ENCODE measurements at regions not wholly inside any gene's neighbourhood (a gene's known extent, or its start where the extent isn't known, plus 50 kb on each side); places are given as distances from the start of the nearest gene placed in this dataset.

DNA sequence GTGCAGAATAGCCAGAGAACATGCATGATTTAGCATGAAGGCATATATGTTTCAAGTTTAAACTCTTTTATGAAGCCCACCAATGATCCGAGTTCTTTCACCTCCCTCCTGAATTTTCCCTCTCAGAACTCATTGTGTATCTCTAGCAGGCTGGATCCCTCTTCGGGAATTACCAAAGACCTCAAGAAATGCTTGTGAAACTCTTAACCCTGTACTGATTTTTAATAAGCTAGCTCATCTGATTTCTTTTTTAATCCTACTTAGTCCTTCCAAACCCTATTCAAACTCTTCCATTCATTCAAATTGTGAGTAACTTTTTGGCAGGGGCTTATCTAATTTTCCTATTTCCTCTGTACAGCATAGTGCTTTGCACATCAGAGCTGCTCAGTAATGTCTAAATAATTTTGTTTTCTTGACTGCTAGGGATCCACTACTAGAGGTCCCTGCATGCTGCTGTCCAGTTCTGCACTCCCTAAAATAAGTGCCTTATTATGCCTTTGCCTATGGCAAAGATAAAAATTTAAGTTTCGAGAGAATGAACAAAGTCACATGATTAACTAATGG is 723.8 kb downstream of the CDH11 start:
- no peak overlapping the region for H3K27ac Mint-ChIP-seq
- no peaks in the 10 kb centered on the region for H3K4me1 Mint-ChIP-seq
- H3K36me3 ChIP-seq (ENCODE audit: insufficient read depth, low read length), result no peaks in the 10 kb centered on the region
- peaks cover 3 to 50% (median 7%) of the 10 kb centered on the region in 5 donors for H3K9me3 Mint-ChIP-seq
- no peaks in the 10 kb centered on the region for H3K27me3 ChIP-seq (ENCODE audit: insufficient read depth, low read length, poor library complexity, severe bottlenecking)
- no peak overlapping the region for H3K27ac ChIP-seq (ENCODE audit: low read depth, low read length)
- no peaks in the 10 kb centered on the region for H3K36me3 Mint-ChIP-seq
- POLR2A ChIA-PET, result no interaction called here
- H3K4me3 ChIP-seq (ENCODE audit: low read length), result no peak overlapping the region
- CTCF ChIA-PET, result no interaction called here
- H3K4me3 Mint-ChIP-seq, result no peak overlapping the region
- H3K27me3 Mint-ChIP-seq, result no peaks in the 10 kb centered on the region
- no peak for DNase-seq
- H3K4me1 ChIP-seq (ENCODE audit: insufficient read depth, low read length), result no peaks in the 10 kb centered on the region
- peaks cover 4% of the 10 kb centered on the region for H3K9me3 ChIP-seq (ENCODE audit: low read length)

DNA sequence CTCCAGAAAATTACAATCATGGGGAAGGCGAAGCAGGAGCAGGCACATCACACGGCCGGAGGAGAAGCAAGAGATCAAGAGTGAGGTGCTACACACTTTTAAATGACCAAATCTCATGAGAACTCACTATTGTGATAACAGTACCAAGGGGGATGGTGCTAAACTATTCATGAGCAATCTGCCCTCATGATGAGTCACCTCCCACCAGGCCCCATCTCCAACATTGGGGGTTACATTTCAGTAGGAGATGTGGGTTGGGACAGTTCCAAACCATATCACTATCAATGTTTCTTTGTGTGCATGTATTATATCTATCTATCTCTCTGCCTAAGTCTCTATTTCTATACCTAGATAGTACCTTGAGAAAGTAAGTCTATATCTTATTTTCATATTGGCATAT is 724.8 kb downstream of the CDH11 start:
- Mint-ChIP-seq H3K4me3 (no peak overlapping the region), H3K36me3 (no peaks in the 10 kb centered on the region), H3K27me3 (no peaks in the 10 kb centered on the region), H3K4me1 (no peaks in the 10 kb centered on the region), H3K27ac (no peak overlapping the region), H3K9me3 (peaks cover 3 to 50% (median 7%) of the 10 kb centered on the region in 5 donors)
- no peaks in the 10 kb centered on the region for H3K4me1 ChIP-seq (ENCODE audit: insufficient read depth, low read length)
- no peaks in the 10 kb centered on the region for H3K9me3 ChIP-seq (ENCODE audit: low read length)
- POLR2A ChIA-PET, result no interaction called here
- H3K36me3 ChIP-seq (ENCODE audit: insufficient read depth, low read length), result no peaks in the 10 kb centered on the region
- no peak for DNase-seq
- no peaks in the 10 kb centered on the region for H3K27me3 ChIP-seq (ENCODE audit: insufficient read depth, low read length, poor library complexity, severe bottlenecking)
- CTCF ChIA-PET, result no interaction called here
- H3K4me3 ChIP-seq (ENCODE audit: low read length), result no peak overlapping the region
- H3K27ac ChIP-seq (ENCODE audit: low read depth, low read length), result no peak overlapping the region

- no peak overlapping the region for H3K4me3 ChIP-seq (ENCODE audit: low read length)
- CTCF ChIA-PET, result no interaction called here
- POLR2A ChIA-PET, result no interaction called here
- peaks cover 0 to 2% (median 0%) of the 10 kb centered on the region in 3 donors for H3K4me1 Mint-ChIP-seq
- H3K27ac ChIP-seq (ENCODE audit: low read depth, low read length), result no peak overlapping the region
- H3K36me3 ChIP-seq (ENCODE audit: insufficient read depth, low read length), result no peaks in the 10 kb centered on the region
- H3K4me3 Mint-ChIP-seq, result no peak overlapping the region
- no peaks in the 10 kb centered on the region for H3K9me3 ChIP-seq (ENCODE audit: low read length)
- H3K4me1 ChIP-seq (ENCODE audit: insufficient read depth, low read length), result no peaks in the 10 kb centered on the region
- DNase-seq, result no peak
- no peak overlapping the region for H3K27ac Mint-ChIP-seq
- no peaks in the 10 kb centered on the region for H3K27me3 ChIP-seq (ENCODE audit: insufficient read depth, low read length, poor library complexity, severe bottlenecking)
- H3K27me3 Mint-ChIP-seq, result no peaks in the 10 kb centered on the region
- no peaks in the 10 kb centered on the region for H3K36me3 Mint-ChIP-seq
- peaks cover 0 to 47% (median 13%) of the 10 kb centered on the region in 5 donors for H3K9me3 Mint-ChIP-seq
These were observed 727.8 kb downstream of the CDH11 start for GRCh38 chr16:64394061-64394460.

DNA sequence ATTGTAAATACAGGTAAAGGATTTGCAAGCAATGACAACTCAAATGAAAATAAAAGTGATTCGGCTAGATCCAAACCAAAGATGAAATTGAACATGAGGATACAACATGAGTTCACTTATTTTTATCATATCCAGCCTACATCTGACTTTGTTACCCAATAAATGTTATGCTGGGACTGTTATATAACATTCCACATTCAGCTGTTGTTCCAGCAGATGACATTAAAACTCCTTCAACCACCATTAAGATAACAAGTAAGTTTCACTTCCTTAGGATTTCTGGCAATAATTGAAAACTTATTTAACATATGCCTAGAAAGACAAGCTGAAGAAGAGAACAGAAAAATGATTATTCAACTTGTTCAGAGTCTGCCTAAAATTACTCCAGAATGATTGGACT is 729.4 kb downstream of the CDH11 start:
- Mint-ChIP-seq H3K27me3 (no peaks in the 10 kb centered on the region), H3K27ac (no peak overlapping the region), H3K9me3 (peaks cover 4 to 35% (median 17%) of the 10 kb centered on the region in 5 donors), H3K4me3 (no peak overlapping the region), H3K4me1 (peaks cover 0 to 2% (median 0%) of the 10 kb centered on the region in 3 donors), H3K36me3 (no peaks in the 10 kb centered on the region)
- CTCF ChIA-PET, result no interaction called here
- DNase-seq, result no peak
- Histone ChIP-seq H3K27me3 (ENCODE audit: insufficient read depth, low read length, poor library complexity, severe bottlenecking) (no peaks in the 10 kb centered on the region), H3K4me1 (ENCODE audit: insufficient read depth, low read length) (no peaks in the 10 kb centered on the region), H3K27ac (ENCODE audit: low read depth, low read length) (no peak overlapping the region), H3K36me3 (ENCODE audit: insufficient read depth, low read length) (no peaks in the 10 kb centered on the region), H3K4me3 (ENCODE audit: low read length) (no peak overlapping the region), H3K9me3 (ENCODE audit: low read length) (no peaks in the 10 kb centered on the region)
- POLR2A ChIA-PET, result no interaction called here

DNA sequence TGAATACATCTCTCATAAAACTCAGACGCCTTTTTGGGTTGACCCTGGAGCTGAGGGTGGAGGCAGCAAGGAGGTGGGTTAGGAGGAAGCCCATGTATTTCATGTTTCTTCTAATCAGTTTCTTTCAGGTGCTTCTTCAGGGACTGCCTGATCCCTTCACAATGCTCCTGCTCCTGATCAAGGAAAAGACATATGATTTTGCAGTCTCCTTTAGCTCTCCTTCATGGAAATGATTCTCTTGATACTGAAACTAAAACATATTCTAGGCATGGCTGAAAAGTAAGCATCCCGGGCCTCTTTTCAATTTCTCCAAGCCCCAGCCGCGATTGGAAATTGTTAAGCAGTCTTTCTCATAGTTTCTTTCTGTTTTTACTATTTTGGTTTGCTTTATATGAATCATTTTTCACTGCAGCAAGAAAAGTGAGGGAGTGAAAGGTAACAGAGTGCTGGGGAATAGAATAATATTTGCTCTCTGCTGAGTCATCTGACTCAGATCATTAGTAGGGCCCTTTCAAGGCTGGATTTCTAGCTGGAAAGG is 730.7 kb downstream of the CDH11 start:
- Mint-ChIP-seq H3K36me3 (peaks cover 0 to 4% (median 0%) of the 10 kb centered on the region in 3 donors), H3K9me3 (peaks cover 14 to 29% (median 26%) of the 10 kb centered on the region in 5 donors), H3K27me3 (no peaks in the 10 kb centered on the region), H3K4me1 (peaks cover 0 to 2% (median 0%) of the 10 kb centered on the region in 3 donors), H3K27ac (no peak overlapping the region), H3K4me3 (no peak overlapping the region)
- Histone ChIP-seq H3K27ac (ENCODE audit: low read depth, low read length) (no peak overlapping the region), H3K36me3 (ENCODE audit: insufficient read depth, low read length) (no peaks in the 10 kb centered on the region), H3K27me3 (ENCODE audit: insufficient read depth, low read length, poor library complexity, severe bottlenecking) (no peaks in the 10 kb centered on the region), H3K9me3 (ENCODE audit: low read length) (no peaks in the 10 kb centered on the region), H3K4me1 (ENCODE audit: insufficient read depth, low read length) (no peaks in the 10 kb centered on the region), H3K4me3 (ENCODE audit: low read length) (no peak overlapping the region)
- CTCF ChIA-PET, result no interaction called here
- POLR2A ChIA-PET, result no interaction called here
- no peak for DNase-seq

GRCh38 chr16:64390102-64390501 is 731.8 kb downstream of the CDH11 start:
- Histone ChIP-seq H3K4me3 (ENCODE audit: low read length) (no peak overlapping the region), H3K9me3 (ENCODE audit: low read length) (no peaks in the 10 kb centered on the region), H3K27ac (ENCODE audit: low read depth, low read length) (no peak overlapping the region), H3K27me3 (ENCODE audit: insufficient read depth, low read length, poor library complexity, severe bottlenecking) (no peaks in the 10 kb centered on the region), H3K4me1 (ENCODE audit: insufficient read depth, low read length) (no peaks in the 10 kb centered on the region), H3K36me3 (ENCODE audit: insufficient read depth, low read length) (no peaks in the 10 kb centered on the region)
- POLR2A ChIA-PET, result no interaction called here
- Mint-ChIP-seq H3K36me3 (peaks cover 0 to 4% (median 0%) of the 10 kb centered on the region in 3 donors), H3K27ac (no peak overlapping the region), H3K9me3 (peaks cover 19 to 37% (median 26%) of the 10 kb centered on the region in 5 donors), H3K4me3 (no peak overlapping the region), H3K27me3 (no peaks in the 10 kb centered on the region), H3K4me1 (peaks cover 0 to 2% (median 0%) of the 10 kb centered on the region in 3 donors)
- no peak for DNase-seq
- CTCF ChIA-PET, result no interaction called here

- no peaks in the 10 kb centered on the region for H3K9me3 ChIP-seq (ENCODE audit: low read length)
- peaks cover 0 to 4% (median 0%) of the 10 kb centered on the region in 3 donors for H3K36me3 Mint-ChIP-seq
- H3K4me1 ChIP-seq (ENCODE audit: insufficient read depth, low read length), result no peaks in the 10 kb centered on the region
- H3K27ac ChIP-seq (ENCODE audit: low read depth, low read length), result no peak overlapping the region
- DNase-seq, result no peak
- ChIA-PET CTCF (no interaction called here), POLR2A (no interaction called here)
- H3K27ac Mint-ChIP-seq, result no peak overlapping the region
- no peak overlapping the region for H3K4me3 ChIP-seq (ENCODE audit: low read length)
- peaks cover 21 to 36% (median 23%) of the 10 kb centered on the region in 5 donors for H3K9me3 Mint-ChIP-seq
- H3K36me3 ChIP-seq (ENCODE audit: insufficient read depth, low read length), result no peaks in the 10 kb centered on the region
- no peaks in the 10 kb centered on the region for H3K4me1 Mint-ChIP-seq
- no peaks in the 10 kb centered on the region for H3K27me3 Mint-ChIP-seq
- no peak overlapping the region for H3K4me3 Mint-ChIP-seq
- no peaks in the 10 kb centered on the region for H3K27me3 ChIP-seq (ENCODE audit: insufficient read depth, low read length, poor library complexity, severe bottlenecking)
These were observed 737.2 kb downstream of the CDH11 start for GRCh38 chr16:64384636-64385035.

DNA sequence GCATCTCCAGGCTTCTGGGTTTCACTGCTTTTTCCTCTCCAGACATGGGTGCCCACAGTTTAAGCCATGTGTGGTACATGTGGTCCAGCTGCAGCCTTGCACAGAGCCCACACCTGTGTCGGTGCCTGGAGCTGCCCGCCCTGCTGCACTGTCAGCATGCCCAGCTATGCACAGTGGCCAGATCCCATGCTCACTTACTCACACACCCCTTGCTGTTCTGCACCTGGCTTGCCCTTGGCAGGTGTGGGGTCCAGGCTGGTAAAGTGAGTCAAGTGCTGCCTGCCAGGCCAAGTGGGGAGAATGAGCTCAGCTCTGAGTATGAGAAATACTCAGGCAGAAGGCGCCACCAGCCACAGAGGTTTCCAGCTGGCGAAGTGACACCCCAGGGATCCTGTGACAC is 739.9 kb downstream of the CDH11 start:
- no peaks in the 10 kb centered on the region for H3K9me3 ChIP-seq (ENCODE audit: low read length)
- no peak overlapping the region for H3K4me3 ChIP-seq (ENCODE audit: low read length)
- no peak overlapping the region for H3K27ac ChIP-seq (ENCODE audit: low read depth, low read length)
- no peaks in the 10 kb centered on the region for H3K4me1 ChIP-seq (ENCODE audit: insufficient read depth, low read length)
- H3K4me1 Mint-ChIP-seq, result no peaks in the 10 kb centered on the region
- no peaks in the 10 kb centered on the region for H3K27me3 Mint-ChIP-seq
- ChIA-PET POLR2A (no interaction called here), CTCF (no interaction called here)
- no peak overlapping the region for H3K4me3 Mint-ChIP-seq
- DNase-seq, result no peak
- H3K36me3 Mint-ChIP-seq, result no peaks in the 10 kb centered on the region
- no peaks in the 10 kb centered on the region for H3K27me3 ChIP-seq (ENCODE audit: insufficient read depth, low read length, poor library complexity, severe bottlenecking)
- H3K9me3 Mint-ChIP-seq, result peaks cover 16 to 48% (median 21%) of the 10 kb centered on the region in 5 donors
- H3K27ac Mint-ChIP-seq, result no peak overlapping the region
- H3K36me3 ChIP-seq (ENCODE audit: insufficient read depth, low read length), result no peaks in the 10 kb centered on the region

All from CD8-positive, alpha-beta memory T cell (primary cell).